ENCODE measurements at regions not wholly inside any gene's neighbourhood (a gene's known extent, or its start where the extent isn't known, plus 50 kb on each side); places are given as distances from the start of the nearest gene placed in this dataset.
"Not testable (repeated sequence)": the region's sequence is repeated elsewhere in the genome, so short reads cannot be mapped to it uniquely, and the experiment has no call there.

GRCh38 chr13:59047546-59047945 lies 1116.2 kb downstream of the DIAPH3 start:
- Histone ChIP-seq H3K4me2 (no peak overlapping the region), H3K4me1 (peaks cover 0 to 8% (median 0%) of the 10 kb centered on the region in 10 experiments; a peak in 4 of 20 replicates), H3K9ac (no peak overlapping the region), H3K36me3 (no peaks in the 10 kb centered on the region), H3K27ac (no peak overlapping the region), H3K27me3 (no peaks in the 10 kb centered on the region), H4K20me1 (no peaks in the 10 kb centered on the region), H3K4me3 (no peak overlapping the region), H3K9me3 (replicated peaks in 1 of 11) (no peaks in the 10 kb centered on the region)
- TF ChIP-seq Cebpa-rat (IDR thresholded peaks at IDR 0.05), result no peak

GRCh38 chr13:59061621-59062020 lies 1102.1 kb downstream of the DIAPH3 start:
- no peak overlapping the region for H3K4me3 ChIP-seq
- TF ChIP-seq Cebpa-rat (IDR thresholded peaks at IDR 0.05), result no peak
- no peaks in the 10 kb centered on the region for H3K27me3 ChIP-seq
- H3K9ac ChIP-seq, result no peak overlapping the region
- H3K27ac ChIP-seq, result no peak overlapping the region
- no peak overlapping the region for H3K4me2 ChIP-seq
- H3K9me3 ChIP-seq (replicated peaks in 1 of 11), result no peaks in the 10 kb centered on the region
- no peaks in the 10 kb centered on the region for H3K36me3 ChIP-seq
- H3K4me1 ChIP-seq, result no peaks in the 10 kb centered on the region
- no peaks in the 10 kb centered on the region for H4K20me1 ChIP-seq

DNA sequence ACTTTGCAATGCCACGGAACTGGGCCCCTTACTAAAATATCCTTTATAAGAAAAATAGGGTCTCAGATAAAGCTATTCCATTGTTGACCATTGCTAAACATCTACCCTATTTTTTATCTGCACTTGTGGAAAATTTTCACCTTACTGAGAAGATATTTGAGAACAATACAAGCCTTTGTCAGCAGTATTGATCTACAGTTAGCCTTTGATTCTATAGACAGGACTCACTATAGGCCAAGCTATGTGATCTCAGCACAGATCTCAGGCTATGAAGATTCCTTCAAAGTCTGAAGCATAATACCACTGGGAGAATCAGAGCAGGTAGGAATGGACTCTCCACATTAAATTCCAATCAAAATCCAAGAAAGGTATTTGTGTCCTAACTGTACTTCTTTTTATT lies 1099.7 kb downstream of the DIAPH3 start:
- H4K20me1 ChIP-seq, result no peaks in the 10 kb centered on the region
- no peak overlapping the region for H3K27ac ChIP-seq
- H3K9me3 ChIP-seq (replicated peaks in 1 of 11), result no peaks in the 10 kb centered on the region
- H3K4me1 ChIP-seq, result no peaks in the 10 kb centered on the region
- no peak overlapping the region for H3K4me2 ChIP-seq
- no peaks in the 10 kb centered on the region for H3K27me3 ChIP-seq
- H3K9ac ChIP-seq, result no peak overlapping the region
- no peak overlapping the region for H3K4me3 ChIP-seq
- TF ChIP-seq Cebpa-rat (IDR thresholded peaks at IDR 0.05), result no peak
- H3K36me3 ChIP-seq, result no peaks in the 10 kb centered on the region

- not testable (repeated sequence) for H3K4me1 ChIP-seq, H3K27ac ChIP-seq, H3K9ac ChIP-seq, H3K27me3 ChIP-seq, H4K20me1 ChIP-seq, H3K4me2 ChIP-seq, H3K4me3 ChIP-seq, H3K36me3 ChIP-seq
- peaks cover 20 to 37% (median 28%) of the 10 kb centered on the region in 11 experiments for H3K9me3 ChIP-seq (replicated peaks in 1 of 11)
Measured at GRCh38 chr13:59076386-59076785, 1087.3 kb downstream of the DIAPH3 start.

- Histone ChIP-seq H3K9ac (no peak overlapping the region), H3K9me3 (replicated peaks in 1 of 11) (no peaks in the 10 kb centered on the region; a peak in 1 of 22 replicates), H3K4me2 (no peak overlapping the region), H4K20me1 (no peaks in the 10 kb centered on the region), H3K27ac (no peak overlapping the region), H3K27me3 (no peaks in the 10 kb centered on the region), H3K4me3 (no peak overlapping the region), H3K4me1 (no peaks in the 10 kb centered on the region; a peak in 1 of 20 replicates), H3K36me3 (no peaks in the 10 kb centered on the region)
- no peak for TF ChIP-seq Cebpa-rat (IDR thresholded peaks at IDR 0.05)
Measured at GRCh38 chr13:59086147-59086546, 1077.6 kb downstream of the DIAPH3 start.

- H3K36me3 ChIP-seq, result no peaks in the 10 kb centered on the region
- no peaks in the 10 kb centered on the region; a peak in 1 of 22 replicates for H3K9me3 ChIP-seq (replicated peaks in 1 of 11)
- no peaks in the 10 kb centered on the region for H4K20me1 ChIP-seq
- no peak overlapping the region for H3K9ac ChIP-seq
- H3K27me3 ChIP-seq, result no peaks in the 10 kb centered on the region
- H3K4me1 ChIP-seq, result no peaks in the 10 kb centered on the region; a peak in 1 of 20 replicates
- no peak for TF ChIP-seq Cebpa-rat (IDR thresholded peaks at IDR 0.05)
- H3K4me3 ChIP-seq, result no peak overlapping the region
- no peak overlapping the region for H3K27ac ChIP-seq
- no peak overlapping the region for H3K4me2 ChIP-seq
Measured at GRCh38 chr13:59088716-59089115, 1075.0 kb downstream of the DIAPH3 start.

DNA sequence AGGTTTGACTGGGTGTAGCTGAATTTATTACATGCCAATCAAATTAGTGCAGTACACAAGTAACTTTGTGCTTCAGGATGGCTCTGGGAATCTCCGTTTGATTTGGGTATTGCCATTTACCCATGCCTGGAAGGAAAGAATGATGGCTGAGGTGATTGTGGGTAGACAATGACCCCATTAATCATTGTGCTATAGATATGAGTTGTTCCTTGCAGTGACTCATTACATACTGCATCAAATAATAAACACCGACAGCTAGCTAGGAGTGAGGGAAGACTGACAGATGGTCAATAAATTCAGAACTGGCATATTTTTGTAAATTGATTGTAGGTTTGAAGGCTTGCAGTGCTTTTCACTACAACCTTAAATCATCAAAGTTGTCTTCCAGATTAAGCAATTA lies 1069.5 kb downstream of the DIAPH3 start:
- Histone ChIP-seq H3K4me3 (no peak overlapping the region), H3K4me1 (no peaks in the 10 kb centered on the region), H3K9me3 (replicated peaks in 1 of 11) (no peaks in the 10 kb centered on the region), H3K9ac (no peak overlapping the region), H3K36me3 (no peaks in the 10 kb centered on the region), H3K4me2 (no peak overlapping the region), H3K27ac (no peak overlapping the region), H4K20me1 (no peaks in the 10 kb centered on the region), H3K27me3 (no peaks in the 10 kb centered on the region)
- TF ChIP-seq Cebpa-rat (IDR thresholded peaks at IDR 0.05), result no peak

DNA sequence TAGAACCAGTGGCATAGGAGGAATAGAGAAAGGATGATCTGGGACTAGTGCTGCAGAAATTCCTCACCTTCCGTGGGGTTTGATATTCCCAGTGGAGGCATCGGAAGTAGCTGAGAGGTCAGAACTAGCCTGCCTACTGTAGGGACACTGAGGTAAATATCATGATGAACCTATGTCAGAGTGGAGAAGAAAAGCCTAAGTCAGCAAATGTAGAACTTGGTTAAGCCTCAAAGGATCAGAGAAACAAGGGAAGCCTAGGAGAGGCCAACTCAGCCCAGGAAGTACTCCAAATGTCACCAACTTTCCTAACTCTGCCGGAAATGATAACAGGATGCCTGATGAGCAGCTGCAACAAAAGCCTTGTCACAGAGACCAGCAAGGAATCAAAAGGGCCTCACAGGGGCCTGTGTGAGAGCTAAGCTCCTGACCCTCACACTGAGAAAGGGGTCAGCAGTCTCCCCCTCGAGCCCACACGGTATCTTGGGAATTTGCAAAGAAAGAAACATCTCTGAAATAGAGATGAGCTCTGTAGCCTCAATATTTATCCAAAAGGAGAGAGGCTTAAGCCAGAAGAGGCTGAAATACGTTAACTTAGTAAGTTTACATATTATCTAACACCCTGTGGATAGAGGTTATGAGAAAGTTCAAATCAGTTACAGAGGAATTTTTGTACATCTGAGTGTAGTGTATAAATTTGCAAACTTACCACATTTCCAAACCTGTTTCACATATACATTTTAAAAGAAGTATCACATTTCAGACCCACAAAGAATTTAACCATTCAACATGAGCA lies 1064.3 kb downstream of the DIAPH3 start:
- H3K4me2 ChIP-seq, result no peak overlapping the region
- no peaks in the 10 kb centered on the region for H3K9me3 ChIP-seq (replicated peaks in 1 of 11)
- H3K4me1 ChIP-seq, result no peaks in the 10 kb centered on the region
- H3K27me3 ChIP-seq, result no peaks in the 10 kb centered on the region
- no peak overlapping the region for H3K27ac ChIP-seq
- H3K4me3 ChIP-seq, result no peak overlapping the region
- no peaks in the 10 kb centered on the region for H4K20me1 ChIP-seq
- H3K9ac ChIP-seq, result no peak overlapping the region
- no peaks in the 10 kb centered on the region for H3K36me3 ChIP-seq
- no peak for TF ChIP-seq Cebpa-rat (IDR thresholded peaks at IDR 0.05)

DNA sequence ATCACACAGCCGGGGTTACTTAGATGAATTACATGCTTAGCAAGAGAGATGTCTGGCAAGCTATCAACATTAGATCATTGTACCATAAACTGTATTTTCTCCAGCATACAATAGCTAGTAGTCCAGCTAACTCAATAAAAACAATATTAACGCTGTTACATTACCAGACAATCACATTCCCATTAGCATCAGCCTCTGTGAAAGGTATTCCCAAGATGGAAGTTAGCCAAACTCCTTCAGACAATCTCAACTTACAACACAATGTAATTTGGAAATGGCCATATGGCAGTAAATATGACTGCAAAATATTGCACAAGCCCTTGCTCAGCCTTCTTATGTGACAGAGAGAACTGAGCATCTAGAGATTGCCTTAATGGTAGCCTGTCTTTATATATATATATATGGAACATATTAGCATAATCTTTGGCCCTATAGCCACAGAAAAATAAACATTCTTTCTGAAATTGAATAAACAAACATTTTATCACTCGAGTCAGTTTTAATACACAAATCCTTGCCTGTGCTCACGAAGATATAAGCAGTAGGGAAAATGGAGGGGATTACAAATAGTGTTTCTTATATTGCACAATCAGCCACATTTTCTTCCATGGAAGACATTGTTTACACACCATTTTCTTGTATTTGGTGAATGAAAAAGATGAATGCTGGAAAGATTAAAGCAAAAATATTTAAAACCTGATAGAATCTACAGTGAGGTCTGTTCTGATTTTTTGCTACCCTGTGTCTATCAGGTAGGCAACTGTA lies 1060.5 kb downstream of the DIAPH3 start:
- Histone ChIP-seq H3K9ac (no peak overlapping the region), H3K27me3 (no peaks in the 10 kb centered on the region), H3K36me3 (no peaks in the 10 kb centered on the region), H3K9me3 (replicated peaks in 1 of 11) (peaks cover 0 to 15% (median 0%) of the 10 kb centered on the region in 11 experiments; a peak in 6 of 22 replicates), H3K4me2 (no peak overlapping the region), H3K4me1 (no peaks in the 10 kb centered on the region), H3K27ac (no peak overlapping the region), H4K20me1 (no peaks in the 10 kb centered on the region), H3K4me3 (no peak overlapping the region)
- no peak for TF ChIP-seq Cebpa-rat (IDR thresholded peaks at IDR 0.05)

All from BLaER1 treated with 17β-estradiol and CSF1 and Interleukin-3, amounts not matched to agents 10 nM and 100 nM (cell line).